ENCODE measurements at regions not wholly inside any gene's neighbourhood (a gene's known extent, or its start where the extent isn't known, plus 50 kb on each side); places are given as distances from the start of the nearest gene placed in this dataset.

- H3K36me3 ChIP-seq (ENCODE audit: insufficient read depth, low read length): no peaks in the 10 kb centered on the region
- TF ChIP-seq EZH2 (IDR thresholded peaks at IDR 0.05; ENCODE audit: borderline replicate concordance, low read length): no peak
- TF ChIP-seq CTCF (IDR thresholded peaks at IDR 0.05; ENCODE audit: low read length): no peak
- no peak overlapping the region for H2AFZ ChIP-seq (ENCODE audit: low read length)
- H3K4me2 ChIP-seq (ENCODE audit: low read length): no peak overlapping the region
- no peak overlapping the region for H3K27ac ChIP-seq (ENCODE audit: low read depth, low read length, poor library complexity, severe bottlenecking)
- H4K20me1 ChIP-seq (ENCODE audit: insufficient read depth, low read length): no peaks in the 10 kb centered on the region
- no peak overlapping the region for H3K9ac ChIP-seq (ENCODE audit: low read length)
- H3K9me2 ChIP-seq (ENCODE audit: low read depth, low read length): no peaks in the 10 kb centered on the region
- H3K4me3 ChIP-seq (ENCODE audit: low read depth, low read length, poor library complexity, severe bottlenecking): no peak overlapping the region
- H3K27me3 ChIP-seq (ENCODE audit: insufficient read depth, low read length): no peaks in the 10 kb centered on the region
- no peaks in the 10 kb centered on the region for H3K9me3 ChIP-seq (ENCODE audit: low read length)
- no peaks in the 10 kb centered on the region for H3F3A ChIP-seq (ENCODE audit: insufficient read depth, low read length)
- no peaks in the 10 kb centered on the region for H3K4me1 ChIP-seq (ENCODE audit: insufficient read depth, low read length, severe bottlenecking)
- no peaks in the 10 kb centered on the region for H3K79me2 ChIP-seq (ENCODE audit: insufficient read depth, low read length)
Observed at GRCh38 chr2:19804639-19805260, 97.0 kb downstream of the TTC32 start.

- Histone ChIP-seq H3K27ac (ENCODE audit: low read depth, low read length, poor library complexity, severe bottlenecking) (no peak overlapping the region), H3K36me3 (ENCODE audit: insufficient read depth, low read length) (no peaks in the 10 kb centered on the region), H3K9me2 (ENCODE audit: low read depth, low read length) (no peaks in the 10 kb centered on the region), H3K4me1 (ENCODE audit: insufficient read depth, low read length, severe bottlenecking) (no peaks in the 10 kb centered on the region), H3K9ac (ENCODE audit: low read length) (no peak overlapping the region), H3K4me2 (ENCODE audit: low read length) (no peak overlapping the region), H3K9me3 (ENCODE audit: low read length) (no peaks in the 10 kb centered on the region), H3K4me3 (ENCODE audit: low read depth, low read length, poor library complexity, severe bottlenecking) (no peak overlapping the region), H3K79me2 (ENCODE audit: insufficient read depth, low read length) (no peaks in the 10 kb centered on the region), H3F3A (ENCODE audit: insufficient read depth, low read length) (no peaks in the 10 kb centered on the region), H3K27me3 (ENCODE audit: insufficient read depth, low read length) (no peaks in the 10 kb centered on the region), H4K20me1 (ENCODE audit: insufficient read depth, low read length) (no peaks in the 10 kb centered on the region), H2AFZ (ENCODE audit: low read length) (no peak overlapping the region)
- TF ChIP-seq CTCF (IDR thresholded peaks at IDR 0.05; ENCODE audit: low read length) (no peak), EZH2 (IDR thresholded peaks at IDR 0.05; ENCODE audit: borderline replicate concordance, low read length) (no peak)
Observed at GRCh38 chr2:19802086-19802841, 99.5 kb downstream of the TTC32 start.

GRCh38 chr2:19801367-19802080 is 100.3 kb downstream of the TTC32 start:
- no peak overlapping the region for H3K9ac ChIP-seq (ENCODE audit: low read length)
- no peak overlapping the region for H2AFZ ChIP-seq (ENCODE audit: low read length)

More at GRCh38 chr2:19801367-19802080, 100.3 kb downstream of the TTC32 start:
- no peaks in the 10 kb centered on the region for H3K27me3 ChIP-seq (ENCODE audit: insufficient read depth, low read length)
- no peak overlapping the region for H3K4me2 ChIP-seq (ENCODE audit: low read length)
- no peak for TF ChIP-seq CTCF (IDR thresholded peaks at IDR 0.05; ENCODE audit: low read length)
- H4K20me1 ChIP-seq (ENCODE audit: insufficient read depth, low read length): no peaks in the 10 kb centered on the region
- no peaks in the 10 kb centered on the region for H3K79me2 ChIP-seq (ENCODE audit: insufficient read depth, low read length)
- H3K9me2 ChIP-seq (ENCODE audit: low read depth, low read length): no peaks in the 10 kb centered on the region
- H3K9me3 ChIP-seq (ENCODE audit: low read length): no peaks in the 10 kb centered on the region
- no peaks in the 10 kb centered on the region for H3K4me1 ChIP-seq (ENCODE audit: insufficient read depth, low read length, severe bottlenecking)
- H3F3A ChIP-seq (ENCODE audit: insufficient read depth, low read length): no peaks in the 10 kb centered on the region
- no peaks in the 10 kb centered on the region for H3K36me3 ChIP-seq (ENCODE audit: insufficient read depth, low read length)
- H3K27ac ChIP-seq (ENCODE audit: low read depth, low read length, poor library complexity, severe bottlenecking): no peak overlapping the region
- H3K4me3 ChIP-seq (ENCODE audit: low read depth, low read length, poor library complexity, severe bottlenecking): no peak overlapping the region

All from OCI-LY1 (cell line).